Spleen (tissue), 11 donors: ENCODE measurements at regions not wholly inside any gene's neighbourhood (a gene's known extent, or its start where the extent isn't known, plus 50 kb on each side); places are given as distances from the start of the nearest gene placed in this dataset.

Experiments used
- DNase-seq: peaks from one replicate; pipeline ENCODE4 v3.0.0-alpha.2; 2020
- H3K27ac ChIP-seq, 8 donors: fragments of 200-600 bp; sonication (generic) in 7 of 8; 1 replicate in 4 of 8; 2 replicates in 4 of 8; pipeline versions ENCODE4 v1.5.0 to v1.8.0; 2016 to 2021; ENCODE audit warnings: inconsistent platforms in 4 of 8, mild to moderate bottlenecking in 4 of 8, moderate library complexity in 1 of 8
- H3K27me3 ChIP-seq, 7 donors: fragments of 200-600 bp; sonication (generic) in 6 of 7; replicated peaks in 1 of 7; 1 replicate in 4 of 7; 2 replicates in 3 of 7; pipeline versions ENCODE4 v1.5.0 to v1.8.0; 2016 to 2021; ENCODE audit warnings: inconsistent platforms in 3 of 7, mild to moderate bottlenecking in 1 of 7
- H3K36me3 ChIP-seq, 6 donors: fragments of 200-600 bp; sonication (generic) in 5 of 6; 1 replicate in 4 of 6; 2 replicates in 2 of 6; pipeline versions ENCODE4 v1.5.0 to v1.8.0; 2016 to 2021; ENCODE audit warnings: inconsistent platforms in 2 of 6
- H3K4me1 ChIP-seq, 6 donors: fragments of 200-600 bp; sonication (generic) in 5 of 6; 1 replicate in 3 of 6; 2 replicates in 3 of 6; pipeline versions ENCODE4 v1.5.0 to v1.8.0; 2016 to 2021; ENCODE audit warnings: inconsistent platforms in 3 of 6
- H3K4me3 ChIP-seq, 8 donors: fragments of 200-600 bp; sonication (generic) in 7 of 8; 1 replicate in 4 of 8; 2 replicates in 4 of 8; pipeline versions ENCODE4 v1.5.0 to v1.8.0; 2016 to 2021; ENCODE audit warnings: inconsistent platforms in 4 of 8, mild to moderate bottlenecking in 4 of 8, moderate library complexity in 2 of 8
- H3K9me3 ChIP-seq, 8 donors: fragments of 200-600 bp; sonication (generic) in 7 of 8; 1 replicate in 4 of 8; 2 replicates in 4 of 8; pipeline versions ENCODE4 v1.5.0 to v1.8.0; 2016 to 2021; ENCODE audit warnings: inconsistent platforms in 4 of 8
- POLR2A ChIP-seq, 3 donors: fragments of 450-650 bp; IDR thresholded peaks; one replicate each; pipeline ENCODE4 v1.5.1; 2017; ENCODE audit warnings: antibody characterized with exemption in 3 of 3, mild to moderate bottlenecking in 1 of 3
- POLR2AphosphoS5 ChIP-seq, 3 donors: sonication (generic); formaldehyde crosslinking; IDR thresholded peaks; one replicate each; pipeline ENCODE4 v1.5.1; 2017; ENCODE audit warnings: antibody characterized with exemption in 3 of 3
- WGBS, 5 donors: extraction: QIAGEN DNeasy Blood & Tissue Kit in 3 of 5; methylation state at CpG; one replicate each; pipeline versions ENCODE4 v1.1.5 to v1.1.7; 2013 to 2018; 5-methylcytosine and 5-hydroxymethylcytosine counted together
- intact Hi-C: fragments of 100-400 bp; cut with DNase I; formaldehyde crosslinking; loops from one replicate; pipeline ENCODE4 v1.15.0; 2023; ENCODE audit warnings: low total_unique reads
- TF ChIP-seq, protein P1 (sequence below), 11 experiments: fragments of 200-600 bp in 7 of 11; fragments of 450-650 bp in 4 of 11; sonication (generic) in 4 of 11; IDR thresholded peaks in 8 of 11; conservative IDR thresholded peaks in 3 of 11; 1 replicate in 7 of 11; 2 replicates in 4 of 11; pipeline versions ENCODE4 v1.4.0 to v1.8.0; 2016 to 2021; ENCODE audit warnings: antibody characterized with exemption in 11 of 11, inconsistent platforms in 4 of 11, mild to moderate bottlenecking in 1 of 11
- donor health status: healthy with polysubstance abuse.
- donor health status: DM: no; HTN: no; CAD: no; lungs with moderate emphysema.
- donor health status: DM: no; HTN: no; CAD: no.
- donor health status: Bipolar disorder and iron deficiency.
- donor health status: healthy.
- donor health status: DM: no; HTN: no; CAD: no.
- donor health status: DM: yes; HTN: yes; CAD: no.

DNA sequence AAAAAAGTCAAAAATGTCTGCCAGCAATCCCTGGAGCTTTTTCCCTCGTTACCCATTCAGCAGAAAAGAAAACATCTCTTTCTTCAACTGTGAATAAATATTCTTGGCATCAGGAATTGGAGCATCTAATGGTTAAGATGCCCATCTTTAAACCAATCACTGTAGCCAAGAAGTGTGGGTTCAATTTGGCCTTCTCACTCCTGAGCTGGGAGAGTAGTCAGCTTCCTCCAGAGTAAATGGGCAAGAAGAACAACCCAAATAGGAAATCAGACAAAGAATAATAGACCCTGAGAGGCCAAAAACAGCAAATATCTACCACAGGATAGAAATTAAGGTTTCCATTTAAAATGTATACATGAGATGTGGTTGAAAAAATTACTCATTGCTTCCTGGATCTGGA, 508.0 kb upstream of the MDFIC2 start:
- 59 to 78% (median 76%) methylated on average over 1 of the region's 1 CpG for WGBS, 5 donors
- Histone ChIP-seq H3K4me1 (no peaks in the 10 kb centered on the region), H3K27me3 (no peaks in the 10 kb centered on the region), H3K9me3 (peaks cover 0 to 18% (median 9%) of the 10 kb centered on the region in 8 donors), H3K36me3 (no peaks in the 10 kb centered on the region), H3K27ac (no peak overlapping the region), H3K4me3 (no peak overlapping the region)
- intact Hi-C loops = no loop called here
- no peak for DNase-seq
- no peak for TF ChIP-seq POLR2A (IDR thresholded peaks at IDR 0.05)
- TF ChIP-seq, protein P1, sequence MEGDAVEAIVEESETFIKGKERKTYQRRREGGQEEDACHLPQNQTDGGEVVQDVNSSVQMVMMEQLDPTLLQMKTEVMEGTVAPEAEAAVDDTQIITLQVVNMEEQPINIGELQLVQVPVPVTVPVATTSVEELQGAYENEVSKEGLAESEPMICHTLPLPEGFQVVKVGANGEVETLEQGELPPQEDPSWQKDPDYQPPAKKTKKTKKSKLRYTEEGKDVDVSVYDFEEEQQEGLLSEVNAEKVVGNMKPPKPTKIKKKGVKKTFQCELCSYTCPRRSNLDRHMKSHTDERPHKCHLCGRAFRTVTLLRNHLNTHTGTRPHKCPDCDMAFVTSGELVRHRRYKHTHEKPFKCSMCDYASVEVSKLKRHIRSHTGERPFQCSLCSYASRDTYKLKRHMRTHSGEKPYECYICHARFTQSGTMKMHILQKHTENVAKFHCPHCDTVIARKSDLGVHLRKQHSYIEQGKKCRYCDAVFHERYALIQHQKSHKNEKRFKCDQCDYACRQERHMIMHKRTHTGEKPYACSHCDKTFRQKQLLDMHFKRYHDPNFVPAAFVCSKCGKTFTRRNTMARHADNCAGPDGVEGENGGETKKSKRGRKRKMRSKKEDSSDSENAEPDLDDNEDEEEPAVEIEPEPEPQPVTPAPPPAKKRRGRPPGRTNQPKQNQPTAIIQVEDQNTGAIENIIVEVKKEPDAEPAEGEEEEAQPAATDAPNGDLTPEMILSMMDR (IDR thresholded peaks at IDR 0.05 in 8 of 11, conservative IDR thresholded peaks at IDR 0.05 in 3 of 11) = no peak
- TF ChIP-seq POLR2AphosphoS5 (IDR thresholded peaks at IDR 0.05) = no peak

- Histone ChIP-seq H3K27ac (no peak overlapping the region), H3K4me3 (no peak overlapping the region), H3K36me3 (no peaks in the 10 kb centered on the region), H3K27me3 (no peaks in the 10 kb centered on the region), H3K4me1 (no peaks in the 10 kb centered on the region), H3K9me3 (peaks cover 0 to 18% (median 9%) of the 10 kb centered on the region in 8 donors)
- DNase-seq = no peak
- TF ChIP-seq, protein P1 (IDR thresholded peaks at IDR 0.05 in 8 of 11, conservative IDR thresholded peaks at IDR 0.05 in 3 of 11) = no peak
- TF ChIP-seq POLR2AphosphoS5 (IDR thresholded peaks at IDR 0.05) = no peak
- TF ChIP-seq POLR2A (IDR thresholded peaks at IDR 0.05) = no peak
- intact Hi-C loops = no loop called here
- 63 to 90% (median 76%) methylated on average over 2 of the region's 2 CpGs for WGBS, 5 donors
These were observed 505.7 kb upstream of the MDFIC2 start for GRCh38 chr3:70818145-70818544.

GRCh38 chr3:70816346-70816745, 503.9 kb upstream of the MDFIC2 start:
- 74 to 88% (median 82%) methylated on average over 3 of the region's 3 CpGs for WGBS, 5 donors
- intact Hi-C loops = no loop called here
- H3K4me1 ChIP-seq = no peaks in the 10 kb centered on the region
- H3K9me3 ChIP-seq = peaks cover 0 to 18% (median 9%) of the 10 kb centered on the region in 8 donors
- no peaks in the 10 kb centered on the region for H3K27me3 ChIP-seq
- DNase-seq = no peak
- no peaks in the 10 kb centered on the region for H3K36me3 ChIP-seq
- no peak overlapping the region for H3K27ac ChIP-seq
- H3K4me3 ChIP-seq = no peak overlapping the region
- TF ChIP-seq, protein P1 (IDR thresholded peaks at IDR 0.05 in 8 of 11, conservative IDR thresholded peaks at IDR 0.05 in 3 of 11) = no peak
- TF ChIP-seq POLR2A (IDR thresholded peaks at IDR 0.05) = no peak
- TF ChIP-seq POLR2AphosphoS5 (IDR thresholded peaks at IDR 0.05) = no peak

GRCh38 chr3:70815817-70816216, 503.4 kb upstream of the MDFIC2 start:
- WGBS, 5 donors = 66 to 82% (median 79%) methylated on average over 4 of the region's 4 CpGs
- Histone ChIP-seq H3K4me1 (no peaks in the 10 kb centered on the region), H3K9me3 (peaks cover 0 to 18% (median 9%) of the 10 kb centered on the region in 8 donors), H3K36me3 (no peaks in the 10 kb centered on the region), H3K27me3 (no peaks in the 10 kb centered on the region), H3K4me3 (no peak overlapping the region), H3K27ac (no peak overlapping the region)
- no peak for DNase-seq
- intact Hi-C loops = no loop called here
- TF ChIP-seq POLR2A (IDR thresholded peaks at IDR 0.05) = no peak
- TF ChIP-seq POLR2AphosphoS5 (IDR thresholded peaks at IDR 0.05) = no peak
- TF ChIP-seq, protein P1 (IDR thresholded peaks at IDR 0.05 in 8 of 11, conservative IDR thresholded peaks at IDR 0.05 in 3 of 11) = no peak
